HG03354 (cell line): ENCODE measurements at regions not wholly inside any gene's neighbourhood (a gene's known extent, or its start where the extent isn't known, plus 50 kb on each side); places are given as distances from the start of the nearest gene placed in this dataset.
"Not testable (repeated sequence)": the region's sequence is repeated elsewhere in the genome, so short reads cannot be mapped to it uniquely, and the experiment has no call there.

Source experiments
- ATAC-seq: cut with Tn5 transposase; IDR thresholded peaks from one replicate; pipeline ENCODE4 v1.9.1; 2021; ENCODE audit warnings: mild to moderate bottlenecking; ENCODE audit not compliant: unreplicated experiment, poor library complexity, severe bottlenecking

DNA sequence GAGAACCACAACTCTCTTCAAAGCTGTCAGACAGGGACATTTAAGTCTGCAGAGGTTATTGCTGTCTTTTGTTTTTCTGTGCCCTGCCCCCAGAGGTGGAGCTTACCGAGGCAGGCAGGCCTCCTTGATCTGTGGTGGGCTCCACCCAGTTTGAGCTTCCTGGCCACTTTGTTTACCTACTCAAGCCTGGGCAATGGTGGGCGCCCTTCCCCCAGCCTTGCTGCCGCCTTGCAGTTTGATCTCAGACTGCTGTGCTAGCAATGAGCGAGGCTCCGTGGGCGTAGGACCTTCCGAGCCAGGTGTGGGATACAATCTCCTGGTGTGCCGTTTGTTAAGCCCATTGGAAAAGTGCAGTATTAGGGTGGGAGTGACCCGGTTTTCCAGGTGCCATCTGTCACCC, 822.1 kb downstream of the KCNMA1 start:
- ATAC-seq, result not testable (repeated sequence)

DNA sequence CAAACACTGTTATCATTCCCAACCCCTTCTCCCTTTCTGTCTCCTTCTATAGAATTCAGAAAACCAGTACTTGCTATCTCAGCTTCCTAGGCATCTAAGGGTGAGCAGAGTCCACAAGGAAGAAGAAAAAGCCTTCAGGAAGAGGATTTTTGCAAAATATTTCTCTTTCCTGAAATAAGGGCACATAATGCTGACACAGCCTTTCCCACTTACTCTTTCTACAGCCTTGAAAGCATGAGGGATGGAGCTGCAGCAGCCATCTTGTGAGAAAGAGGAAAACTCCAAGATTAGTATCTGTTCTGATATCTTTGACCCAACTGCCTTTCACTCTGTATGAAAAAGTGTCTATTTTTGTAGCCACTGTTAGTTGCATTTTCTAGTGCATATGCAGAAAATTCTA, 826.2 kb downstream of the KCNMA1 start:
- ATAC-seq, result no peak

DNA sequence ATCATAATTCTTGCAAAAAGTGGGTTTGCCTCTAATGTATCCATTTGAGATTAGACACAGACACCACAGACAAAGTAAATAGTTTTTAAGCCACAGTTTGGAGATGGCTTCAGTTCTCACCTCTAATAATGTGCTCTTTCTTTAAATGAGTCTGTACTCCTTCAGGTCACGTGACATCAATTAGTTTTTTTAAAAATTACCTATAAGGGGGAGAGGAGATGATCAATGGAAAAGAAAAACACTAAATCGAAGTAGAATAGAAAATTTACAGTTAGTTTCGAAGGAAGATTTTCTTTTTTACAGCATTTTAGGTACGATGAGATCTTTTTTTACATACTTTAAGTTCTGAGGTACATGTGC, 849.2 kb downstream of the KCNMA1 start:
- no peak for ATAC-seq

DNA sequence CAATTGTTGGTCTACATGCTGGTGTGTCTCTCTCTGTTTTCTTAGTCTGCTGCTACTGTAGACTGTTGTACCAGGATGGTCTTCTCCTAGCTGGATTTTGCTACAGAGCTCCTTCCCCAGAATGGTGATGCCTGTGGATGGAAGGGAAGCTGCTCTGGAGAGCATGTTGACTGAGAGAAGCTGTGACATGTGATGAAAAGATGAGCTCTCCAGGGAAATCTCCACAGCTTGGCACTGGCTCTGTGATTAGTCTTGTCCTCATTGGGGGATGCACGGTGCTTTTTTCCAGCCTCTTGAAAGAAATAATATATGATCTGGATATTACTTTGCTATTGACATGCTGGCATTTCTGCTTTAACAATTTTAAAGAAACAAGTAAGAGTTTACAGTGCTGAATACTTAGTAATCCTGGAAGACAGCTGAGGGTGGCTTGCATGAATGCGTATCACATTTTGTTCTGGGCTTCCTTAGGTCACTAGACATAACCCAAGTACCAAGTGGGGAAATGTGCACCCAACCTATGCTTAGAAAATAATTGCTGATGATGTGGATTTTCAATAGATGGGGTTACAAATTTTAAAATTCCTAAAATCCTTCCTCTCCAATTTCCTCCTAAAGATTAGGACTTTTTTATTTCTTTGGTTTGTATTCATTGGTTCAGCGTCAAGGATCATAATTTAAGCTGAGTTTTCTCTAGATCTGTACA, 849.7 kb downstream of the KCNMA1 start:
- no peak for ATAC-seq

DNA sequence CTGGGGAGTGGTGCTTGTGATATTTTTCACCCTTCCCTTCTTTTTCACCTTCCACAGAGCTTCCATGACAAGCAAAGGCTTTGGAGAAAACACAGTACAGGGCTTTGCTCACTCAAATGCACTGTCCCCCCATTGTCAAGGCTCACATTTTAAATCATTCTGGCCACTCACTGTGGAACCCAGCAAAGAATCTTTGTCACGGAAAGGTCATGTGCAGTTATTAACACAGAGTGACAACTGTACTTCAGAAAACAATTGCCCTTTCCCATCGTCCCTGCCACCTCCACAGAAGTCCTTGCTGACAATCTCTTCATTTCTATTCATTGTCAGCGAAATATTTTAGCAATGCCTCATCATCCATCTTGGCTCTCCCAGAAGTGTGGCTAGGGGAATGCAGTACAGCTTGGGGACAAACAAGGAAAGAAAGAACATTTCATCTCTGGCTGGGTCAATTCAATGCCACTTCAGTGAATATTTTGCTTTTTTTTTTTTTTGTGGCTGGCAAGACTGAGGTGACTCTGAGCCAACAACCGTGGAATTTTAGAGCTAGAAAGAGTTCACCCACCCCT, 851.0 kb downstream of the KCNMA1 start:
- ATAC-seq, result no peak

DNA sequence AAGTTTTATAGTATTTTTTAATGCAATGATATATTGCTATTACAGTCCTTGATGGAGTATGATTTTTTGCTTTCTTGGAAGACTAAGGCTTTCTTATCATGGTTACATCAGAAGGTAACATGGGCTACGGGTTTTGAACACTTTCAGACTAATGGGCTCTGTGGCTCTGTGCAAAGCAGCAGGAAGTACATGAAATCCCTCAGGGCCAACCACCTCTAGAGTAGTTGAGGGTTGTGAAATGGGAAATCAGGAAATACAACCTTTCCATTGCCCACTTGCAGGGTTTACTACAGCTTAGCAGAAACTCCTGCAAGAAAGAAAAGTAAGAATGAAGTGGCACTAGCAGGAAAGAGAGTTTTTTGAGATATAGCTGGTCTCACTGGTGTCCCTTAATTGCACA, 853.5 kb downstream of the KCNMA1 start:
- ATAC-seq, result no peak

DNA sequence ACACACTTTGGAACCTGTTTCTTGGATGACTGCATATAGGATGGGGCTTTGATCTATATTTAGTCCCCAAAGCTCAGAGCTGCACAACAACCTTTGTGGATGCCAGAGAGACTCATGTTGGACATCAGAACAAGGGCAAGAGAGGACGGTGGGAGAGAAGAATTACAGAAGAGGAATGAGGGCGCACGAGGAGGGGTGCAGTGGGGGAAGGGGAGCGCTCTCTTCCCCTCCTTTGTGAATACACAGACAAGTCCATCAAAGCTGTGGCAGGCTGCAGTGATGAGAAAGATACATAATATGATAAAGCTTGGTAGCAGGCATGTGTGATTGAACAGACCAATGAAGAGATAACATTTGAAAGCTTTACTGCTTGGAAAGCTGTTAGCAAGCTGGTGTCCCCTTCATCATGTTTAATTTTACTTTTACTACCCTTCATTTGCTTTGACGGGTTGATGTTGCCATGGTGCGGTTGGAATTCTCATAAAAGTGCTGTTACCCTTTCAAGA, 857.8 kb downstream of the KCNMA1 start:
- ATAC-seq, result no peak

DNA sequence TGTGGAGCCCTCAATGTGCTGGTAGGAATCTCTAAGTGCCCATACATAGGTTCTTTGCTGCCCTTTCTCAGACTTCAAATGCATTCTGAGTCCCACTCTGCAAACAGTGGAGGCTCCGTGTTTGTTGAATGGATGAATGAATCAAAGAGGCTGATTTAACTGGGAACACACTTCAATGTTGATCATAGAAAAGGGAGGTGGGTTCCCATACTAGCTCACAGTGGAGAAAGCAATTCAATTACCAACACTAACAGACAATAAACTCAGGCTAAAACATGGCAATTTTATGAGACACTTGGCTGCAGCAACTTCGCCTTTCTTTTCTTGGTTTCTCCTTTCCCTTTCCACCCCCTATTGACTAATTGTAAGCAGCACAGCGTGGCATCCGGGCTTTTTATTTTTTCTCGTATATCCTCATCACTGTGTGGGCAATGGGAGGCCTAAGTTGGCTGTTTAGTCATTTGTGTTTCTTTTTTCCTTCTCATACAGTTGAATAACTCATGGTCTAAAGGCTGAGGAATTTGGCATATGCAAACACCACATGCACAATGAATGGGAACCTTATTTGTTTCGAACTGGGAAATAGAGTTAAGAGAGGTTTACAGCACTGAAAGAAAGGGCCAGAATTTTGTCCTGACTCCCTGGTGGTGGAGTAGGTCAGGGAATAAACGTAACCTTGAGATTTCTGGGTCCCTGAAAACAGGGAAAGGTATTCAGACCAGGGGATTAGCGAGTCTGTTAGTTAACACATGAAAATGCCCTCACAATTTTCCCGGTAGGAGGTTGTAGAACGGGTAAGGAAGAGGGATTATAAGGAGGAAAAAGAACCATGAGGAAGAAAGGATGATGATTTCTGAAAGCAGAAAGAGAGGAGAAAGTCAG, 858.5 kb downstream of the KCNMA1 start:
- no peak for ATAC-seq

DNA sequence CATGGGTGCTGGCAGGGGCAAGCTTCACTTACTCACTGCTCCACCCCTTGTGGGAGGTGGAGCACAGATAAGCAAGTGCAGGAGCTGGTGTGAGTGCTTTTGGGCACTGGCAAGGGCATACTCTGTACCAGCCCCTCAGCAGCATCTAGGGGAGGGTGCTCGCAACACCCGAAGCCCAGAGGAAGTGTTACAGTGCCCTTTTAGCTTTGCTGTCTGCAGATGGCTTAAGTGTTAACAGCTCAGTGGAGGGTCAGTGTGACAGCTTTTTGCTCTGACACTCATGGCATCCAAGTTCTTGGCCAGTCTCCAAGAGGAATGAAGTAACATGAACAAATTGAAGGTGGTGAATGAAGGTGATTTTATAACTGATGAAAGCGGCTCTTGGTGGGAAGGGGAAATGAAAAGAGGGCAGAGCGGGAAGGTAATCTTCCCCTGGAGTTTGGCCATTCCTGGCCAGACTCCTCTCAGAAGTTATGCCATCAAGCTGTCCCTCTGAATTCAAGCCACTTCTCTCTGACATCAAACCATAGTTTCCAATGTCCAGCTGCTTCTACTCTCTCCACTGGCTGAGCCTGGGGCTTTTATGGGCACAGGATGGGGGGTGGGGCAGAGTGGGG, 862.5 kb downstream of the KCNMA1 start:
- no peak for ATAC-seq

DNA sequence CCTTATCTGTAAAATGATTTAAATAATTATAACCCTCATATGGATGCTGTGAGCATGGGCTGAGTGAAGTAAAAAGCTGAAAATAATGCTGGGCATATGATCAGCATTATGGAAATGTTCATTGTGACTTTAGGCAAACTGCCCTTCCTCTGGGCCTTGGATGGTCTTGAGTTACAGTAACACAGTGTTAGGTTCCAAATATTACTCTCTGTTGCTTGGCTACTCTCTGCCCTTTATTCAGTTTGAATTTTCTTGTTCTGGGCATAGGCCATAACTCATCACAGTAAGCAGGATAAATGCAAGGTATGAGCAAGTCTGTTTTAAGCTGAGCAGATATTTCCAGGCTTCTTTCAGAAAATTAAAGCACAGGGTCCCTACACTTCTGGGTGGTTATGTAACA, 868.0 kb downstream of the KCNMA1 start:
- ATAC-seq, result no peak

DNA sequence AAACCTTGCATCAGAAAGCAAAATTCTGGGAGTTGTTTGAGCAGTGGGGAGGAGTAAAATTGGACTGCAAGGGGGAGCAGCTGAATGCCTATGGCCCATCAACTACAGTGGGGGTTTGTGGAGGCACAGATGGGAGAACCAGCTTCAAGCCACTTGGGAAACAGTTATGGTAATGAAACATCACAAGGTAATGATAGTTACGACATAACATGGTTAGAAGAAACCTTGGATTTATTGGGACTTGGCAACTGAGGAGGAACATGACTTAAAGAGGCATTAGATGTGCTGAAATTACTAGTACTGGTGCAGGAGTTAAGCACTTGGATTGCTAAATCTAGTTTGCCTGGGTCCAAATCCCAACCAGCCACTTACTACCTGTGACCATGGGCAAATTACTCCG, 868.4 kb downstream of the KCNMA1 start:
- no peak for ATAC-seq

DNA sequence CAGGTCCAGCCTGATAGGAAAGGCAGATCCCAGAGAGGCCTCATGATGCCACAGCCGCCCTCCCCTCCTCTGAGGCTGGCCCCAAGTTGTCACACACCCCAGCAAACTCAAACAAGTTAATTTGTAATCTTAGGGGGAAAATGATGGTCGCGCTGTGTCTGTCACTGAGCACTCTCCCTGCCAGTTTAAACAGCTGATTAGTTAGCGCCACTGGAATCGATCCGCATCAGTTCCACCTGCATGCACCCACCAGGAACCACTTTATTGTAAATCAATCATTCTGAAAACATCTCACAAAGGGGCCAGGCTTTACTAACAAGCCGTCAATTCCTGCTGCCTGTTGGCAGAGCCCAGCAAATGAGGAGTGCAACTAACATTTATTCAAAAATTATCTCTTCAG, 870.9 kb downstream of the KCNMA1 start:
- no peak for ATAC-seq

DNA sequence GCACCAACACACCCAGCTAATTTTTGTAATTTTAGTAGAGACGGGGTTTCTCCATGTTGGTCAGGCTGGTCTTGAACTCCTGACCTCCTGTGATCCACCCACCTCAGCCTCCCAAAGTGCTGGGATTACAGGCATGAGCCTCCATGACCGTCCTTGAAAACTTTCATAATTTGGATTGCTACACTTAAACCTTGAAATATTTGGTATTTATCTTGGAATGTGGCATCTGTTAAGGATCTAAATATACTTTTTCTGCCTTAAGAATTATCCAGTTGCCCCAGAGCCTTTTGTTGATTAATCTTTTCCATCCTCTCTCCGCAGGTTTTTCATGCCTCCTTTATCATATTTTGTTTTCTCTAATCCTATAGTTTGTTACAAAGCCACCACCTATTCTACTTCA, 872.7 kb downstream of the KCNMA1 start:
- ATAC-seq, result not testable (repeated sequence)

DNA sequence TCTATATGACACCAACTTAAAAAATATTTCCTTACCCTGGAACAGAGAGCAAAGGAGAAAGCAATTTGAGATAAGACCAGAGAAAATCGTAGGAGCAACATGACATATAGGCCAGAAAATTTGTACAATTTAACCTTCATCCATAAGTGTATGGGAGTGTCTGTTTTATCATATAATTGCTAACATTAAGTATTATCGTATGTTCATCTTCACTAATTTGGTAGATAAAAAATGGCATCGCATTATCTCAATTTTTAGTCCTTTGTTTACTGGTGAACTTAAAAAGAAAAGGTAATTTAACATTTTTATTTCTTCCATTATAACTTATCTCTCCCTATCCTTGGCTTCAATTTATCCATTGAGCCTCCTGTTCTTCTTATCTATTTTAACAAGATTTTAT, 873.4 kb downstream of the KCNMA1 start:
- ATAC-seq, result no peak

DNA sequence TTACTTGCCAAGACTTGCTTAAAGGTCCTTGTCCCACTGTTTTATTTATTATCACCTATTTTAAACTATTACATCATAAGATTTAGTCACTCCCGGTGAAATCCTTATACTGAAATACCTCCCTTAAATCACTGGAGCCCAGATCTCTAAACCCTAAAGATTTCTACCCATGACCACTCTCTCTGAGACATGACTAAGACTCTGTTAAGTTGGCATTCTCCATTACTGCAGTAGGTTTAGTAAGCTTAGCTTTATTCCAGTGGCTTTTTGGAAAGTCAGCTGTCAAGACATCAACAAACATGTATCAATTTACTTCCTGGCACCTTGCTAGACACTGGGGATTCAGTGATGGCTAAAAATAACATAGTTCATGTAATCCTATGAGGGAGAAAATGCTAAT, 874.2 kb downstream of the KCNMA1 start:
- no peak for ATAC-seq

DNA sequence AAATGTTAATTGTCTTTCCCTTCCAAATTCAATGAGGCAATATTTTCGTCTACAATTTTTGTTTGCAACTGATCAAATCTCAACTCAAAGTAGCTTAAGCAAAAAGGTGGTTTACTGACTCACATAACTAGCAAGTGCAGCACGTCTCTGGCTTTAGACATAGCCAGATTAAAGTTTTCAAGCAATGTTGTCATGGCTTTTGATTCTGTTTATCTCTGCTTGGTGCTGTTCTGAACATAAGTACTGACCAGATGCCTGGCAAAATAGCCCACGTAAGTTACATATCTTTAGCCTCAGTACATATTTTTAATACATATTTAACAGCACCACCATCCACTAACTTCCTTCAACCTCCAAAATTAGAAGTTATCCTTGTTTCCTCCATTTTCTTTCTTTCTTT, 877.9 kb downstream of the KCNMA1 start:
- ATAC-seq, result no peak

DNA sequence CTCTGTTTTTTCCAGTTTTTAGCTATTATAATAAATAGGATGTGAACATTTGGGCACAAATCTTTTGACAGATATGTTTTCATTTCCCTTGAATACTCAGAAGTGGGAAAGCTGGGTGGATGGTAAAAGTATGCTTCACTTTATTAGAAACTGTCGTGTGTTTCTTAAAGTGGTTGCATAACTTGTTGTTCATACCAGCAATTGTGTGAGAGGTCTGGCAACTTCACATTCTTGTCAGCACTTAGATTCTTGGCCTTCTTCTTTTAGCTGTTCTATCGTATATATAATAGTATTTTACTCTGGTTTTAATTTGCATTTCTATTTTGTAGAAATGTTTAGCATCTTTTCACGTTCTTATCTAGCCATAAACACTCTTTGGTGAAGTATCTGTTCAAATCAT, 894.4 kb downstream of the KCNMA1 start:
- ATAC-seq, result no peak

DNA sequence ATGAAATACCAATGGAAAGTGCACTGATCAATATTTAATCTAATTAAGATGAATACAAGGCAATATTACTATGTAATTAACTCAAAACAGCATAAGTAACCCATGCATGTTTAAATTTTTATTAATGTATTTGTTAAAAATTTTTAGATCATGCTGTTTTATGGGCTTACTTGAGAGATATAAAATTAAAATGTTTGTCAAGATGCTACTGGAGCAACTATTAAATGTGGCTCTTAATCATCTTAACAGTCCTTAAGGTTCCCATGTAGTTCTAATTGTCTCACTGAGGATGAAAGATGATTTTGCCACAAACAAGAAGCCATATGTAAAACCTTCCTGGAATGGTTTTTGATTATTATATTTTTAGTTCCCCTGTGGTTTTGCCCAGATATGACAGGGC, 897.1 kb downstream of the KCNMA1 start:
- no peak for ATAC-seq

DNA sequence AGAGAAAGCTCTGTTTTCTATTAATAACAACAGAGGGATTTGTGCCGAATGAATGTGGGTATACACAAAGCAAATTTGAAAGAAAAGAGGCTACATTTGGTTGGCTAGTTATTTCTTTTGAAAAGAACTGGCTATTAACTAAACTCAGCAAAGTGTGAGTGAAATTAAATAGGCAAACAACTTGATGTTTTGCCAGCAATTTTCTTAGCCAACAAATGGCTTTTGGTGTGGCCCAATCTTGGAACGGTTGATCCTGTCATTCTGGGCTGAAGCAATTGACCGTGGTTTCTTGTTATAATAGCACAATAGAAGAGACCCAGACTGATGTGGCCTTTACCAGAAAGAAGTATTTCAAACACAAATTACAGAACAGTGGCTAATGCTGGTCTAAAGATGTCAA, 898.6 kb downstream of the KCNMA1 start:
- ATAC-seq, result no peak

DNA sequence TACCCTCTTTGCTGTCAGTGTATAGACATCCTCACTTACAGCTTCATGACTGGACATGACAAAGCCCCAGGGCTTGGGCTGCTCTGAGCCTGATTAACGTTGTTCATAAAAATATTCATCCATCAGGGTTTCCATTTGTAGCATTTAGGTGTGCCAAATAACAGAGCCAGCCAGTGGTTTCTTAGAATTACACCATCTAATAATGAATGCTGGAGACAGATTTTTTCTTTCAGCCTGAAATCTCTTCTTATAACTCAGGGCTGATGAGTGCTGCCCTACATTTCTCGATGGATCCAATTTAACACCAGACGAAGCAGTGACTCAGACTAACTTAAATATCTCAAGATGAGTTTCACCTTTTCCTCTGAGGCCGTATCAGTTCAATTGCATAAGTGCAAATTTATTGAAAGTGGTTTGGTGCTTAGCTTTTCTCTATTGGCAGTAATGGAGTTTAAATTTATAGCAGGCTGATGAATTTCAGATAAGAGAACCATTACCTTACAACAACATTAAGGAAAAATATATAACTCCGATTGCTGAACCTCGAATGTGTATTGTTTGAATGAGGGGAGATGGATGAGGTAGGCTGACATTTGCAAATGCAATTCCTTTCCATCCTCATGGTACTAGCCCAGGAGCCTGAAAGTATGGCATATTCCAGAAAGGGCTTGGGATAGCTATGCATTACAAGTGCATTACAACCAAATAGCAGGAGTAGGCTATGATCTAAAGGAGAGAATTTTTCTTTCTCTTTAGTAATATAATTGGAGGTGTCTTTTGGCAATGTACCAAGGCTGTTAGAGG, 900.6 kb downstream of the KCNMA1 start:
- ATAC-seq, result no peak
